Panc1 (cell line): ENCODE measurements at regions not wholly inside any gene's neighbourhood (a gene's known extent, or its start where the extent isn't known, plus 50 kb on each side); places are given as distances from the start of the nearest gene placed in this dataset.
"Not testable (repeated sequence)": the region's sequence is repeated elsewhere in the genome, so short reads cannot be mapped to it uniquely, and the experiment has no call there.

Experiments used
- CTCF ChIP-seq: fragments of 450-650 bp; IDR thresholded peaks from 2 replicates; pipeline ENCODE4 v1.5.1; 2017; ENCODE audit warnings: mild to moderate bottlenecking
- POLR2AphosphoS5 ChIP-seq: IDR thresholded peaks from 2 replicates; pipeline ENCODE4 v1.6.1; 2012; ENCODE audit warnings: mild to moderate bottlenecking, low read depth, low read length, moderate library complexity
- REST ChIP-seq, 2 experiments: IDR thresholded peaks; 2 replicates each; pipeline ENCODE4 v1.6.1; 2011 to 2012; ENCODE audit warnings: low read depth in 2 of 2, control low read depth in 1 of 2, low read length in 1 of 2, mild to moderate bottlenecking in 1 of 2, moderate library complexity in 1 of 2; ENCODE audit not compliant: insufficient read depth in 1 of 2
- TCF7L2 ChIP-seq: IDR thresholded peaks from 2 replicates; pipeline ENCODE4 v1.6.1; 2011; ENCODE audit warnings: mild to moderate bottlenecking, low read depth, low read length, inconsistent platforms

- TF ChIP-seq TCF7L2; CTCF; REST (IDR thresholded peaks at IDR 0.05; ENCODE audit: insufficient read depth in 1 of 2, low read depth in 2 of 2, low read length in 1 of 2); POLR2AphosphoS5: not testable (repeated sequence)
These were observed 1558.4 kb upstream of the PRR20A start for GRCh38 chr13:55582294-55582693.
